C4-2B (cell line): ENCODE measurements at regions not wholly inside any gene's neighbourhood (a gene's known extent, or its start where the extent isn't known, plus 50 kb on each side); places are given as distances from the start of the nearest gene placed in this dataset.

Source experiments
- CTCF ChIP-seq: fragments of 450-650 bp; conservative IDR thresholded peaks from 2 replicates; pipeline ENCODE4 v1.5.1; 2017; ENCODE audit warnings: mild to moderate bottlenecking
- ZFX ChIP-seq: fragments of 450-650 bp; IDR thresholded peaks from 2 replicates; pipeline ENCODE4 v1.6.1; 2017

- TF ChIP-seq CTCF (no peak), ZFX (no peak)
These were observed 473.5 kb upstream of the ZMIZ1 start for GRCh38 chr10:78595269-78595619.
